SK-N-MC (cell line): ENCODE measurements at regions not wholly inside any gene's neighbourhood (a gene's known extent, or its start where the extent isn't known, plus 50 kb on each side); places are given as distances from the start of the nearest gene placed in this dataset.

Source experiments
- EZH2 ChIP-seq: fragments of 200-600 bp; sonication (generic); IDR thresholded peaks from one replicate; pipeline ENCODE4 v1.6.1; 2017; ENCODE audit warnings: antibody characterized with exemption
- FOXP2 ChIP-seq: optimal IDR thresholded peaks from 2 replicates; pipeline ENCODE3; 2011; ENCODE audit warnings: mild to moderate bottlenecking, moderate library complexity; ENCODE audit not compliant: insufficient read depth; ENCODE audit errors: extremely low read length, control extremely low read depth
- POLR2AphosphoS5 ChIP-seq: IDR thresholded peaks from 2 replicates; pipeline ENCODE4 v1.6.1; 2012; ENCODE audit warnings: mild to moderate bottlenecking, low read depth, low read length, borderline replicate concordance

DNA sequence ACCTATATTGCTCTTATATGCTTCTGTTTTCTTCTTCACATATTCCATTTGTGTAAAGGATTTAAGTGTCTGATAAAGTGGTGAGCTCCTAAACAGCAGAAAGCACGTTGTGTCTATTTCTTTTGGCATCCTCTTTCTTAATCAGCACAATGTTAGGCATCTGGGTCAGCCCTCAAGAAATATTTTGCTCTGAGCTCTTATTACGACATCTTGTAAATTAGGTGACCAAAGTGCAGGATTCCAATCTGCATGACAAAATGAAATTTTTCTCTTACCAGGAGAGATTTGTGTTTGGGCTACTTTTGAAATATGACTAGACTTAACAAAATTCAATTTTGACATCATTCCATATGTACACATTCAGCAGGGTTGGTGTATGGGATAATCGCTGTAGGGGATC is 210.0 kb upstream of the IGFBP7 start:
- TF ChIP-seq EZH2, result no peak
- no peak for TF ChIP-seq POLR2AphosphoS5
- no peak for TF ChIP-seq FOXP2
